AG04449 (cell line): ENCODE measurements at regions not wholly inside any gene's neighbourhood (a gene's known extent, or its start where the extent isn't known, plus 50 kb on each side); places are given as distances from the start of the nearest gene placed in this dataset.
"Not testable (repeated sequence)": the region's sequence is repeated elsewhere in the genome, so short reads cannot be mapped to it uniquely, and the experiment has no call there.

Experiments
- CTCF ChIA-PET: fragments of 350-600 bp; formaldehyde crosslinking; extraction: SDS; loops from one replicate; lab custom pipeline; 2021; ENCODE audit warnings: antibody characterized with exemption; lab: Yijun Ruan, JAX
- POLR2A ChIA-PET: fragments of 400-600, 350-600 bp; formaldehyde crosslinking; extraction: SDS; loops from one replicate; lab custom pipeline; 2020; ENCODE audit warnings: antibody characterized with exemption, inconsistent platforms; lab: Yijun Ruan, JAX
- DNase-seq: peaks from one replicate; pipeline ENCODE4 v3.0.0-alpha.2; 2010; ENCODE audit warnings: low read depth, low spot score
- H3K4me3 ChIP-seq: 2 replicates; pipeline ENCODE4 v1.5.1; 2011; ENCODE audit warnings: low read depth, mild to moderate bottlenecking, control low read depth, low read length
- TF ChIP-seq, protein P1 (sequence below): IDR thresholded peaks from one replicate; pipeline ENCODE4 v1.5.1; 2011; ENCODE audit warnings: mild to moderate bottlenecking, moderate library complexity, low read length, control low read depth, inconsistent platforms; ENCODE audit not compliant: insufficient read depth; ENCODE audit errors: missing control alignments

DNA sequence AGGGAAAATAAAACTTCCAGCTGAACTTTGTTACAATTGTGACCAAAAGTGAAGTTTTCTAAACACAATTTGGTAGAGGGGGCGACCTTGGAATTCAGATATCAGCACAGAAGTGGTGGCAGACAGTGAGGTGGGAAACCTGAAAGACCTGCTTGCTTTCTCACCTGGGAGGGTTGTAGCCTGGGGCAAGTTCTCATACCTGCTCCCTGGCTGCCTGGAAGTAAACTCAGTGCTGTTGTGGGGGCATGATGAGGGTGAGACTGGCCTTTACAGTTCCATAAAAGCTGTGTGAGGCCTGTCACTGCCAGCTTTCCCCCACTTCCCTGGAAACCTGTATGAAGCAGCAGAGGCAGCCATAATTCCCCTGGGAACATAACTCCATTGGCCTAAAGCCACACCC is 1180.2 kb downstream of the FAM133A start:
- POLR2A ChIA-PET, result no interaction called here

GRCh38 chrX:94862470-94862869 is 1188.5 kb downstream of the FAM133A start:
- DNase-seq, H3K4me3 ChIP-seq, CTCF ChIA-PET, POLR2A ChIA-PET: not testable (repeated sequence)

More for the DNA sequence above, 1180.2 kb downstream of the FAM133A start:
- TF ChIP-seq, protein P1, sequence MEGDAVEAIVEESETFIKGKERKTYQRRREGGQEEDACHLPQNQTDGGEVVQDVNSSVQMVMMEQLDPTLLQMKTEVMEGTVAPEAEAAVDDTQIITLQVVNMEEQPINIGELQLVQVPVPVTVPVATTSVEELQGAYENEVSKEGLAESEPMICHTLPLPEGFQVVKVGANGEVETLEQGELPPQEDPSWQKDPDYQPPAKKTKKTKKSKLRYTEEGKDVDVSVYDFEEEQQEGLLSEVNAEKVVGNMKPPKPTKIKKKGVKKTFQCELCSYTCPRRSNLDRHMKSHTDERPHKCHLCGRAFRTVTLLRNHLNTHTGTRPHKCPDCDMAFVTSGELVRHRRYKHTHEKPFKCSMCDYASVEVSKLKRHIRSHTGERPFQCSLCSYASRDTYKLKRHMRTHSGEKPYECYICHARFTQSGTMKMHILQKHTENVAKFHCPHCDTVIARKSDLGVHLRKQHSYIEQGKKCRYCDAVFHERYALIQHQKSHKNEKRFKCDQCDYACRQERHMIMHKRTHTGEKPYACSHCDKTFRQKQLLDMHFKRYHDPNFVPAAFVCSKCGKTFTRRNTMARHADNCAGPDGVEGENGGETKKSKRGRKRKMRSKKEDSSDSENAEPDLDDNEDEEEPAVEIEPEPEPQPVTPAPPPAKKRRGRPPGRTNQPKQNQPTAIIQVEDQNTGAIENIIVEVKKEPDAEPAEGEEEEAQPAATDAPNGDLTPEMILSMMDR, result no peak
- no peak overlapping the region for H3K4me3 ChIP-seq
- DNase-seq, result no peak
- CTCF ChIA-PET, result no interaction called here

DNA sequence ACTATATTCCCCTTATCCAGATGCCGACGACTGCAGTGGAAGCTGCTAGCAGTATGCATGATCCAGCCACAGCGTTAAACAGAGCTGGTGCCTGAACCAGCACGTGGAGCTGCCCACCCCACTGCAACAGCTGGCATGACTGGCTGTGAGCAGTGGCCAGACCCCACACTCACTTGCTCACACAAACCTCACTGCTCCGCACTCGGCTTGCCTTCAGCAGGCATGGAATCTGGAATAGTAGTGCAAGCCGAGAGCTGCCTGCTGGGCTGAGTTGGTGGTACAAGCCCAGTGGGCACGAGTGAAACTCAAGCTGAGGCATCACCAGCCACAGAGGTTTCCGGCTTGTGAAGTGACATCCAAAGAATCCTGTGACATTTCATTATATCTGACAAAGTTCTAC is 1197.6 kb downstream of the FAM133A start:
- TF ChIP-seq, protein P1, result no peak
- no peak for DNase-seq
- H3K4me3 ChIP-seq, result no peak overlapping the region
- POLR2A ChIA-PET, result no interaction called here
- CTCF ChIA-PET, result no interaction called here

DNA sequence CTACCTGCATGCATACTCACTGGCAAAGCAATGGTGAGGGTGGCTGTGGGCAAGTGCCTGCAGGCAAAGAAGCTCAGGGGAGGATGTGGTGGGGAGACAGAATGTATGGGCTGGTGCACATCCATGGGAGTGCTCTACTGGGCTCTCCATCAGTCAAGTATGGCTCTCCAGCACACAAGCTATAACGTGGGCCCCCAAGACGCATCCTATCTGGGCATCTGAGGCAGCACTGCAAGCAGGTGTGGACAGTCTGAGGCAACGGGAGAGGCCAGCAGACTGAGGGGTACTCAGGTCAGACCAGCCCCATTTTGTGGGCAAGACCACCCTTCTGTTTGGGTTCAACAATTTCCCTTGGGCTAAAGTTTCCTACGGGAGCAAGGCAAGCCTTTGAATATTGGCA is 1227.8 kb downstream of the FAM133A start:
- TF ChIP-seq, protein P1, result no peak

DNA sequence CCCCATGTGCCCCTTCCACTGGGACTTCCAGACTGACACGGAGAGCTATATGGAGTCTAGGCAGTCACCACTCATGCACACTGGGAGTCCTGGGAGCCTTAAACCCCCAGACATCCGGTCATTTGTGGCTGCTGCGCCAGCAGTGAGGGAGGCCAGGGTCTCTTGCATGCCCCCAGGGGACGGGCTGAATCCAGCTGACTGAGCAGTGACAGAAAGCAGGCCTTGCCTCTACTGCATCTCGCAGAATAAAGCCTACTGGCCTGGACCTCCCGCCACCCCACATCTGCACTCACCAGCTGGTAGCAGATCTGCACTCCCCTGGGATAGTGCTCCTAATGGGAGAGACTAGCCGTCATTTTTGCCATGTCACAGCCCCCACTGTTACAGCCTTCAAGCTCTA is 1234.2 kb downstream of the FAM133A start:
- DNase-seq, result no peak
- POLR2A ChIA-PET, result no interaction called here
- H3K4me3 ChIP-seq, result no peak overlapping the region
- CTCF ChIA-PET, result no interaction called here
- TF ChIP-seq, protein P1, result no peak

More for the DNA sequence above, 1227.8 kb downstream of the FAM133A start:
- ChIA-PET CTCF (no interaction called here), POLR2A (no interaction called here)
- no peak for DNase-seq
- H3K4me3 ChIP-seq, result no peak overlapping the region

DNA sequence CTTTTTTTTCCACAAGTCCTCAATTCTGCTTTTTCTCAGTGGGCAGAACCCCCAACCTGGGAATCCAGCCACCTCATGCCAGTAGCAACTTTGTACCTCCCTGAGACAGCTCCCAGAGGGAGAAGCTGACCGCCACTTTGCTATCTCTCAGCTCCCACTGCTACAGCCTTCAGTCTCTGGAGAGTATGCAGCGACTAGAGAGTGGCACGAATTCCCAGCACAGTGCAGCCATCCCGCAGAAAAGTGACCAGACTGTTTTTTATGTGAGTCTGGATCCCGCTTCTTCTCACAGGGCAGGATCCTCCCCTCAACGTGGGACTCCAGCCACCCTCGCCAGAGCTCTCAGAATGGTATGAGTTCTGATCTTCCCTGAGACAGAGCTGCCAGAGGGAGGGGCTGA is 1234.6 kb downstream of the FAM133A start:
- TF ChIP-seq, protein P1, result no peak
- H3K4me3 ChIP-seq, result no peak overlapping the region
- no peak for DNase-seq
- ChIA-PET POLR2A (no interaction called here), CTCF (no interaction called here)

GRCh38 chrX:94914235-94914634 is 1240.2 kb downstream of the FAM133A start:
- no peak overlapping the region for H3K4me3 ChIP-seq
- CTCF ChIA-PET, result no interaction called here
- TF ChIP-seq, protein P1, result no peak
- POLR2A ChIA-PET, result no interaction called here
- no peak for DNase-seq
